SH-SY5Y (cell line): ENCODE measurements at regions not wholly inside any gene's neighbourhood (a gene's known extent, or its start where the extent isn't known, plus 50 kb on each side); places are given as distances from the start of the nearest gene placed in this dataset.

ENCODE experiments used
- GATA2 ChIP-seq: IDR thresholded peaks from 2 replicates; pipeline ENCODE4 v1.6.1; 2011; ENCODE audit warnings: mild to moderate bottlenecking, low read depth, low read length
- GATA3 ChIP-seq: IDR thresholded peaks from 2 replicates; pipeline ENCODE4 v1.6.1; 2011; ENCODE audit warnings: low read depth, mild to moderate bottlenecking, low read length, moderate library complexity

DNA sequence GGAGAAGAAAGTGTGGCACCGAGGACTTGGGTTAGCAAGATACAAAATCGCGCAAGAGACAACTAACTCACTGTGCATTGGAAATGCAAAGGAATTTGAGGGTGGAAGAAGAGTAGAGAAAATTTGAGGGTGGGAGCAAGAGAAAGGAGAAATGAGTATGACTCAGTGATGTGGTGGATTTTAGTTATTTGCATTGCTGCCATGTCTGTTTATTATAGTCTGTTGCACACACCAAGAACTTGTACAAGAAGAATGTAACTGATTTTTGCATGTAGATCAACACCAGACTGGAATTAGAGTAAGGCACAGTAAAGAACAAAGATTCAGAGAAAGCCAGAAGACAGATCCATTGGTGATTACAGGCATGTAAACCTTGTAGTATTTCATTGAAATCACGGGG lies 71.6 kb upstream of the SMIM36 start:
- TF ChIP-seq GATA2 (no peak), GATA3 (no peak)

DNA sequence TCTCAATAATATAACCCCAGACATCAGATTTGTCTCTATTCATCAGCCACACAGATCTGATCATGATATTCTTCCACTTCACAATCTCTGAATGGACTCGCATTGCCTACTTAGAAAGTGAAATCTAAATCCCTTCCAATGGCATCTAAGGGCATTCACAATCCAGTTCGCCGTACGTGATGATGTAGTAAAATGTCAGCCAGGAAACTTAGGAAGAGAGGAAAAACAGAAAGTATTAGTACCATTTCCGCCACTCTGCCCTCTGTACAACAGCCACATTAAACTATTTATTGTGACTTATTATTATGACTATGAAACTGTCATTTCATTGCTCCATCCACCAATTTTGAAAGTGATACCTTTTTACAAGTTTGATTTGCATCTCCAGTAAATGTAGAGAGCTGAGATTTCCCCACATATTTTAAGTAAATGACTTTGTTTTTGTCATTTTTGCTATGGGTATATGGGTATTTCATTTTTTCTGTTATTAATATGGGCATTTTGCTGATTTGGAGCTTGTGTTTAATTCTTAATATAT lies 69.4 kb upstream of the SMIM36 start:
- TF ChIP-seq GATA2: no peak
- no peak for TF ChIP-seq GATA3

DNA sequence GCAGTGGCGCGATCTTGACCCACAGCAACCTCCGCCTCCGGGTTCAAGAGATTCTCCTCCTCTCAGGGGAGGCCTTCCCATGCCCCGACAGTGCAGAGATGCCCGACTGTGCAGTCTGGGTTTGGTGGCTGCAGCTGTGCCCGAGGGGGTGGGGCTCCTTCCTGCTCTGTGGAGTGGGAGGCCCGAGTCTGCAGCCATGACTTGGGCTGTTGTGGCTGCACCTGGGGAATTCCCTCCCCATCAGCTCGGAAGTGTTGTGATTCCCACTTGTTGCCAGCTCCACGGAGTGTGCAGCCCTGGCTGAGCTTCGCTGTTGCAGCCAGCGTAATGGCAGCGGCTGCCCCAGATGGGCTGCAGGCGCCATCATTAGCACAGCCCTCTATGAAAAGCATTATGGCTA lies 66.4 kb upstream of the SMIM36 start:
- TF ChIP-seq GATA2 (no peak), GATA3 (no peak)

DNA sequence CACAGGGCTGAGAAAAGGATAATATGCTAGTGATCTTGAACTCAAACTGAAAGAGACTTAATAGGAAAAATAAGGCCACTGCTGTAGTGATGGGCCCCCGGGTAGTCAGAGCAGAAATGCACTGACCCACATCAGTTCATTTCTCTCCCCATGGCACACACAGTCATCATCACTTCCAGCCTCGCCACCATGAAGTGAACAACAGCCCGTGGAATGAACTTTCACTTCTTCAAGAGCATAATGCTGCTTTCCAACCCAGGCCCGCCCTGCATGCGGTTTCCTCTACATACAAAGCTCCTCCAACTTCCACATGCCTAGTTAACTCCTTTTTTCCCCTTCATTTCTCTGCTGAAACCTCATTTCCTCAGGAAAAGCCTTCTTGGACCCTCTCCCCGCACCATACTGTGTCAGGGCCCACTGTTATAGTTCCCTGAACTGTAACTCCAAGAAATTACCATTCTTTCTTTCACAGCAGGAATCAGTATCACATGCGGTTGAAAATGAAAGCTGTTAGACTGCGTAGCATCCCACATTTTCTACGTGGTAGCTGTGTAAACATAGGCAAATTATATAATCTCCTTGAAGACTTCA lies 65.8 kb upstream of the SMIM36 start:
- TF ChIP-seq GATA3: no peak
- no peak for TF ChIP-seq GATA2

DNA sequence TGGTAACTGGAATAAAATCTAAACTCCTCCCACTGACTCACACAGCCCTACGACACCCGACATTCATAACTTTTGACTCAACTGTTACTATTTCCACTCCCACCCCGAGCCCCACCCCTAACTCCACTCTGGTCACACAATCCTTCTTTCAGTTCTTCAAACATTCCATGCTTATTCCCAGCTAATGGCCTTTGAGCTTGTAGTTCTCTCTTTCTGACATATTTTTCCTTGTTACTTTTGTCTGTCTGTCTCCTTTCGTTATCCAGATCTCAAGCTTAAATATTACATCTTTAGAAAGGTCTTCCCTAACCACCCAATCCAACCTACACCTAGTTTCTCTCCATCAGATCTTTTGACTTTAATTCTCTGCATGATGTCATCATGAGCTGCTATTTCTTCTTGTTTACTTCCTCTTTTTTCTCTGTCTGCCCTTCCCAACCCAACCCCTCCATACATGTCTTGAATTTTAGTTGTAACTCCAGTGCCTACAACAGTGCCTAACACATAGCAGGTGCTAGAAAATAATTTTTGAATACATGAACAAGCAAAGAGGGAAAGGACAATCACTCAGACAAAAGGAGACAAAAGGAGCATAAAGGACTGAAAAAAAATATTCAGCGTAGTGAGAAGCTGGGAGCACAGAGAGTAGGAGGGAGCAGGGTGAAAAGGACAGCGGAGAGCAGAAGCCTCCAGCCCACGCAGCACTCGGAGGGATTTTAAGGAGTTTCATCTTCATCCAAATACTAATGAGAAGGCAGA lies 65.2 kb upstream of the SMIM36 start:
- TF ChIP-seq GATA3 (no peak), GATA2 (no peak)

DNA sequence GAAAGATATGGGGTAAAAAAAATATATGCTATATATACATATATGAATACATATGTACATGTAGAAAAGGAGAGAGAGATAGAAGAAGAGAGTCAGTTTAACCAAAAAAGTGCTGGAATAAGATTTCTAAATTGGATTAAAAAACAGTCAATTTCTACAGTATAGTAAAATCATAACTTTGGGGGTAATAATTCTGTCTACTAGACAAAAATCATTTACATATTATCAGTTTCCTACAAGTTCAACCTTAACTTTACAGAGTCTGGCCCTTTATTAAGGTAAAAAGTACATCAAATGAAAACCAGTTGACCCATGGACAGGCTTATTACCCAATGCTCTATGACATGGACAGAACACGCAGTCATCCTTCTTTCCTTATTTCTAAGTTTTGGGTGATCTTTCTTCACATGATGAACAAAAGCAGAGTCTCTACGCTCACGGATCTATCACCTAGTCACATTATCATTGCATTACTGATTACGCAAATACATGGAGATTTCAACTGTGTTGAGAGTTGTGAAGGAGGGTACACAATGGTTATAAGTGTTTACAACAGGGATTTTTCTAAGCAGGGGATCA lies 63.9 kb upstream of the SMIM36 start:
- TF ChIP-seq GATA3 (no peak), GATA2 (no peak)

DNA sequence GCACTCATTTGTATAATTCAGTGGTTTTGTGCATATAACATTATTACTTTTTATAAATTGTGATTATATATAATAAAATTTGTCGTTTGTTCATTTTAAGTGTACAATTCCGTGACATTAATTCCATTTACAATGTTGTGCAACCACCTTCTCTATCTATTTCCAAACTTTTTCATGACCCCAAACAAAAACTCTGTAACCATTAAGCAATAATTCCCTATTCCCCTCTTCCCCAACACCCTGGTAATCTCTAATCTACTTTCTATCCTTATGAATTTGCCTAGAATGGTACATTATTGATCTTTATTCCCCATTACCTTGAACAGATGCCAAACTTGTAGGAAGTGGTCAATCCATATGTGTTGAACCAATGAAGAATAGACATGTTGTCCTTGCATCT lies 61.3 kb upstream of the SMIM36 start:
- TF ChIP-seq GATA3 (no peak), GATA2 (no peak)

DNA sequence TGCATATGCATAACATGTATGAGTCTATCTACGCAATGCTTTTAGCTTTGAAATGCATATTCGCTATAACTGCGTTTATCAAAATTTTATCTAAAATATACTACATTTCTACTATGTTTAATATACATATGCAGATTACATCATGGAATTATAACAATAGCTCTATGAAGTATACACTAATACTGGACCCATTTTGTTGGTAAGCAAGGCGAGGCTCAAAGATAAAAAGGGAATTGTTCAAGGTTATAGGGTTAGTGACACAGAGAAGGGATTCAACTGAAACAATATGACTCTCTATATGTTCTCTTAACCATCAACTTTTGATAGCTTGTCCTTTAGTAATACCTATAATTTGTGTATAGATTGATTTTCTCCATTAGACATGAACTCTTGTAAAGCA lies 60.9 kb upstream of the SMIM36 start:
- no peak for TF ChIP-seq GATA3
- TF ChIP-seq GATA2: no peak

DNA sequence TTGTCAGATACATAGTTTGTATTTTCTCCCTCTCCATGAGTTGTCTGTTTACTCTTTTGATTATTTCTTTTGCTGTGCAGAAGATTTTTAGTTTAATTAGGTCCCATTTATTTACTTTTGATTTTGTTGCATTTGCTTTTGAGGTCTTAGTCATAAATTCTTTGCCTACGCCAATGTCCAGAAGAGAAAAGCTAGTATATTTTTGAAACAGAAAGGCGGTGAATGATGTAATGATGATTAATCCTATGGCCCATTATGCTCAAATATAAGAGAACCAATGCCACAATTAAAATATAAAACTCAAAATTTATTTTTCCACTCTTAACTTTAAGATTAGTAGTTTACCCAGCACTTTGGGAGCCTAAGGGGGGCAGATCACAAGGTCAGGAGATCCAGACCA lies 59.8 kb upstream of the SMIM36 start:
- TF ChIP-seq GATA2 (no peak), GATA3 (no peak)

DNA sequence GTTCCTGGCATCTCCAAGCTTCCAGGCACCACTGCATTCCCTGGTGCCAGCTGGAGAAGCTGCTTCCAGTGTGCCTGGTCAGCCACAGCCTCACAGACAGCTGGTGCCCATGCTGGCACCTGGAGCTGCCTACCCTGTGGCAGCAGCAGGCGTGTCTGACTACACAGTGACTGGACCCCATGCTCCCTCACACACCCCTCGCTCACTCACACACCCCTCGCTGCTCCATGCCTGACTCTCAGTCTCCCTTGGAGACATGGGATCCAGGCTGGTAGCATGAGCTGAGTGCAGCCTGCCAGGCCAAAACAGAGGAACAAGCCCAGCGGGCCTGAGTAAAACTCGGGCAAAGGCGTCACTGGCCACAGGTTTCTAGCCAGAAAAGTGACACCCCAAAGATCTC lies 59.1 kb upstream of the SMIM36 start:
- no peak for TF ChIP-seq GATA3
- no peak for TF ChIP-seq GATA2

DNA sequence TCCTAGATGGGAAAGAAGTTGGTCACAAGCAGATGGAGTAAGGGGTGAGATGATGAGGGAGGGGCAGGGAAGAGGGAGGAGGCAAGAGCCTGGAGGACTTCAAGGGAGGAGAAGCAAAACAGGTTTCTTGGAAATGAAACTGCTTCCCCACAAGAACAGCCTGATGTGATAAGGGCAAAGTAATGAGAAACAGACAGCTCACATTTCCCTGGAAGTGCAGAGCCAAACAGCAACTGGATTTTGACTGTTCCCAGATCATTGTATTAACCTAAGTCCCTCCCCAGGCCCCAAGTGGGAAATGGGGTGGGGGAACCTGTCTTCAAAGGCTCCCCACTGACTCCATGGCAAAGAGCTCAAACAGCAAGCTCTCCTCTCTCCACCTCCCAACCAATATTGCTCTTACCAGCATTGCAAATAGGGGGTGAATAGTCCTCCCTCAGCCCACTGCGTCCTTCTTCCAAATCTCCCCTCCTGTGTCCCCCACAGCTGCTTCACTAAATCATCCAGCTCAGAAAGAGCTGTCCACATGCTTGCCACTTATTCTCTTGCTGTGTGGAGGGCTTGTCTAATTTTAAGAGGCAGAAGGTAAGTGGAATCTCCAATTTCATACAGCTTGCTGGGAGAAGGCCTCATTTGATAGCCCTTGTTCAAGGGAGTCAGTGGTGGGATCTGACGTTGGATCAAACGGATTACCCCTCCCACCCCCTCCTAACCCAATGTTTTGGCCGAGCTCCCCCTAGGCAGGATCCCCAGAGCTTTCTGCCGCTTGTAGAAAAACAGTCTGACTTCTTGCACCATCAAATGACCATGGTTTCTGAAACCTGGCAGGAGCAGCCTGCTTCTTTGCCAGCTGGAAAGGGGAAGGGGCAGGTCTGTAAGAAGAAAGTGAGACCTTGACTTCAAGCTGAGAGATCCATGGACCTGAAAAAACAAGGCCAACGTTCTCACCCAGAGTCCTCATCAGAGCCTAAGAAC lies 56.3 kb upstream of the SMIM36 start:
- TF ChIP-seq GATA2 (peak; percentile 68), GATA3 (0 out of 2 replicates have a peak, but pooled peaks have one; percentile 18)

DNA sequence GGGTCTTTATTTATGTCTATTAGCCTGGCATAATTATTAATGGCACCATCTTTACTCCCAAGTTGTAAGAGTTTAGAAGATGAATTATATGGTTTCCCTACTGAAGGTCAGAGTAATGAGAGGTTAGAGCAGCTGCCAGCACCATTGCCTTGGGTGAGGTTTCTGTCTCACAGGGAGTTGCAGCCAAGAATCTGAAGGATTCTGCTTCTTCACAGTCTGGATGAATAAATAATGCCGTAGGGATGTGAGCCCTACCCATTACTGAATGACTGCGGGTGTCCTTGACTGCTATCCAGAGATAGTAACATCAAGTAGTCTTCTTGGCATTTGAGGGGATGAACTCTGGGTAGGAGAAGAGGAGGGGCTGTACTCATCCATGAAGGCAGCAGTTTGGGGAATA lies 52.8 kb upstream of the SMIM36 start:
- TF ChIP-seq GATA2 (no peak), GATA3 (no peak)

DNA sequence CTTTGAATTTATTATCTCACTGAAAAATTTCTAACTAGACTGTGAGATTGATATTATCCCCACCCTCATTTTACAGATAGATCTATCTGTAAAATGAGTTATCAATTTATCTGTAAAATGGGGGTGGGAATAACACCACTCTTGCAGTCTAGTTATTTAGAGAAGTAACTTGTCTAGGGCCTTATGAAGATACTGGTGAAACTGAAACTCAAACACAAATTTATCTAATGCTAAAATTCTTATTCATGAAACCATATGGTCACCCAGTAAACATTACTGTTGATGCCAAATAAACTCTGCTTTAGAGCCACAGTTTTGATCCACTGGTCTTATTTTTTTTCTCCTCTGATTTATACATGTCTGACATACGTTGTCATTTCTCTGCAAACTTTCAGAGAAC lies 52.1 kb upstream of the SMIM36 start:
- TF ChIP-seq GATA2 (no peak), GATA3 (no peak)
